HG03060 (cell line): ENCODE measurements at regions not wholly inside any gene's neighbourhood (a gene's known extent, or its start where the extent isn't known, plus 50 kb on each side); places are given as distances from the start of the nearest gene placed in this dataset.

ENCODE experiments used
- ATAC-seq: cut with Tn5 transposase; IDR thresholded peaks from one replicate; pipeline ENCODE4 v1.9.1; 2021; ENCODE audit warnings: low read depth, moderate number of reproducible peaks; ENCODE audit not compliant: unreplicated experiment

DNA sequence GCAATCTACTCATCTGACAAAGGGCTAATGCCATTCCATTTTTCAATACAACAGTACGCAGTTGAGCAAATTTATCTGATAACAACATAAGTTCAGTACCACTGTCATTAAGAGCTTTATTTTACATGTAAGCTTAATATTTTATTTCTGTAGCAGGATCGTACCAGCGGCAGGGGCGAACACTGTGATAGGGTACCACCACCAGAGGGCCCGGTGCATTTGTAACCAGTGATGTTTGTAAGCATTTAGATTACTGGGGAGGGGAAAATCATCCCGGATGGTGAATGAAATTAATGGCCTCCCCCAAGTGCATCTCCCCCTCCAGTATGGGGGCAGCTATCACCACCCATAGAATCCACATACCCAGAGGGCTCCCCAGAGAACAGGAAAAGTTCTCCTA lies 179.0 kb downstream of the ADGRA3 start:
- no peak for ATAC-seq

DNA sequence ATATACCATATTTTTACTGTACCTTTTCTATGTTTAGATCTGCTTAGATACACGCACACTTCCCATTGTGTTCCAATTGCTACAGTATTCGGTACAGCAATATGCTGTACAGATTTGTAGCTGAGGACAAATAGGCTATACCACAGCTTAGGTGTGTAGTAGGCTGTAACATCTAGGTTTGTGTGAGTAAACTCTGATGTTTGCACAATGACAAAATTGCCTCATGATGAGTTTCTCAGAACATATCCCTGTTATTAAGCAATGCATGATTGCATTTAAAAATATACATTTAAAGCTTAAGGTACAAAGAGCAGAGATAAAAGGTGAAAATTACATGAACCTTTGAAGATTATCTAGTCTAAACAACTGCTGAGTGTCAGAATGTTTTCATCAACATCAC lies 181.7 kb downstream of the ADGRA3 start:
- no peak for ATAC-seq

DNA sequence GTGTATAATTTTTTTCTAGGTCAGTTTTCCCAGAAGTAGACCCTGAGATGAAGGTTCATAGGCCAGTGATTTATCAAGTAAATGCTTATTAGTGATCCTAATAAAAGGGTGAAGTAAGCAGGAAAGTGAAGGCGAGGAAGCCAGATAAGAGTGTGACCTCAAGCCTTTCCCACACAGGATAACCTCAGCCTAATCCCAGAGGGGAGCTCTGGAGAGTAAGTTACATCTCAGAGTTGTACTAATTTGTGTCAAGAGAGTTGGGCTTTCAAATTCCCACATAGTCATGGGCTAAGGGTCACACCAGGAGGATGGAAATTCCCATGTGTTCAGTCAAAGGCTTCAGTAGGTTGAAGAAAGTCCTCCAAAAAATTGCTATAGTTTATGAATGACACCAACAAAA lies 191.4 kb downstream of the ADGRA3 start:
- no peak for ATAC-seq

DNA sequence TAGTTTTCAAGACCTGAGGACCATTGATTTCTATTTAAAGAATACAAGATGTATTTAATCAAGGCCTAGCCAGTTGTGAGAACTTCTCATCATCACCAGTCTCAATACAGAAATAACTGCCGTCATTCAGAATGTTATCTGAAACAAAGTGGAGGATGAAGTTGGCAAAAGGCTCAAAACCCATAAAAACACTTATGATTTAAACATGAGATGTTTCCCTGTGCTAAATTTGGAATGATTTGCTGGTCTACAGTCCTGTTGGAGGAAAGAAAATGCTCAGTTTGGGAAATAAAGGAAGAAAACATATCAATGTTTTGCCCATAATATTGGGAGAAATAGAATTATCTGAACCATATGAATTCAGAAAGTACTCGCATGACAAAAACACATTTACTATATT lies 192.2 kb downstream of the ADGRA3 start:
- ATAC-seq: no peak

DNA sequence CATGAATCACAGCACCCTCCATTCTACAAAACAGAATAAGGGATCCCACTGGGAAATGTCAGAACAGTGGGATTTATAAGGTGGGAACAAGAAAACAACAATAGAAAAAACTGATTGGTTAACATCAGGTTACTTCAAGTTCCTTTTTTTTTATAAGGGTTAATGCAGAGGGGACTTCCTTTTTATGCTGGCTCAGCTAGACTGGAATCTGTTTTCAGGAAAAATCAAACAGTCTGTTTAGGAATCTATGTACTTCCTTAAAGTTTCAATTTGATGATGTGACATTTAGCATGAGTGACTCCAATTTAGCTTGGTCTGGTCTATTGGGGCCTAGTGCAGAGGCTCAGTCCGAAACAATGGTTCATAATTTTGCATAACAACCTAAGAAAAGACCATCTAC lies 192.9 kb downstream of the ADGRA3 start:
- ATAC-seq: no peak

DNA sequence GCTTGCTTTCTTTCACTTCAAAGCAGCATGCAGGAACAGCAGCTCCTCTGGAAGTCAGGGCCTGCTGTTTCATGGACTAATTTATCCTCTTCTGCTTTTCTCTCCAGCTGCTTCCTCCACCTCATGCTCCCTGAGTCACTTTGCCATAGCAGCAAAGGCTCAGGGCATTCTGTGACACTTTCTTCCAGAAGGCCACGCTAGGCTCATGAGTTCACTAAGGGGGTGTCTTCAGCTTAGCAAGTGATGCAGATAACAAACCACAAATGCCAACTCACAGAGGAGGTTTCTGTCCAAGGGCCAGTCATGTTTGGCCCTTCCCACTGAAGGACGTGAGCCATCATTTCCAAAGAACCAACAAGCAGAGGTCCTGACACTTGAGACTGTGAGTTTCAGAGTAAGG lies 200.2 kb downstream of the ADGRA3 start:
- ATAC-seq: no peak

DNA sequence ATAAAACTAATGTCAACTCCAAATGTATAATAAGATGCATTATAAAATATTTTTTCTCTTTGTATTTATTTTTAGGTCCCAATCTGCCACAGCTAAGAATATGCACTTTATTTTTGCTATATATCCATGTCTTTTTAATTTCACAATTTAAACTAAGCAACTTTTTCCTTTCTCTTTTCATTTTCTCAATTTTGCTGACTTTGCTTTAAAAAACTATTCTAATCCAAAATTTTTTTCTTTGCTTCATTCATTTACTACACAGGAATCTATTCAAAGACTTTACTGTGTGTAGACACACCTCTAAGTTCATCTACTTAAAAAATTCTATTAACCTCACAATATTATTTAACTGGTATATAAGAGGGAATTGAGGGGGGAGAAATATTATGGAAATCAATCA lies 201.9 kb downstream of the ADGRA3 start:
- no peak for ATAC-seq

DNA sequence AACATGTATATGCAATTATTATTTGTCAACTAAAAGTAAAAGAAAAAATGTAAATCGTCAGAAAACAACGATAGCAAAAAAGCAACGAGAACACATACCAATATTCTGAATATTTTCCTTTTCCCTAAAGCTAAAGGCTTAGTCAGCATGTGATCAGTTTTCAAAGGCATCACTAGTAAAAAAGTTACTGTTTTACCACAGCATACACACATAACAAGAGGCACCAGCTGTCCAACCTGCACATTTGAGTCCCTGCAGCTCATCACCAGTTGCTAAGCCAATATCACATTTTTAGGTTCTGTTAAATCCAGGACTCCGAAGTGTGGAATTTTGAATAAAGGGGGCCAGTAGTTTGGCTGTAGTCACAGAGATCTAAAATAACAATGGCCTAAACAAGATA lies 203.8 kb downstream of the ADGRA3 start:
- no peak for ATAC-seq

DNA sequence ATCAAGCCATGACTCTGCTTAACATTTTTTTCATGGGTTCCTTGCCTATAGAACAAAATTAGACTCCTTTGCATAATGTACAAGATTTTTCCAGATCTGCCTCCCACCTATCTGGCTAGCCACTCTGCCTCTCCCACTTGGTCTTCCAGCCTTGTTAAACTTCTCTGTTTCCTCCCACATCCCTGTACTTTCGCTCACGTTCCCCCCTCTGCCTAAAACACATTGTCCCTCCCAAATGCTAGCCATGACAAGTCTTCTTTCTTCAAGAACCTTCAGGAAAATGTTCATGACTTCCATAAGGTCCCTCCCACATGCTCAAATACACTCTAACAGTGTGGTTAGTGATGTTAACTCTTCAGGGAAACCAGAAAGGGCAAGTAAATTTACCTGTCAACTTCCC lies 214.6 kb downstream of the ADGRA3 start:
- ATAC-seq: no peak

DNA sequence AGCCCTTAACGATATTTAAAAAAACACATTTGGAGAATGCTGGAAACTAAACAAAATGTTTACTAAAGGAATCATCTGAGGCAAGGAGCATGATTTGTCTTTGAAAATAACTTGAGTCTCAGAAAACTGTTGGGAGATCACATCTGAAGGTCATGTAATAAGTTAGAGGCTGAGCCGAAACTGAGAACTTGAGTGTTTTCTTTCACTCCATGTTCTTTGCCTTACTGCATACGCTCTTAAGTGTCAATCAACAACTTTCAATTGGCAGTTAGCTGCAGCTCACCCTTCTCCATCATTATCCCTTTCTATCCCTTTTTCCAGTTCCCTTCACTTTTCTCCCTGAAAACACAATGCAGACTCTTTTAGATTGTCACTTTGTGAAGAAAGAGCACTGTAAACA lies 216.2 kb downstream of the ADGRA3 start:
- no peak for ATAC-seq

DNA sequence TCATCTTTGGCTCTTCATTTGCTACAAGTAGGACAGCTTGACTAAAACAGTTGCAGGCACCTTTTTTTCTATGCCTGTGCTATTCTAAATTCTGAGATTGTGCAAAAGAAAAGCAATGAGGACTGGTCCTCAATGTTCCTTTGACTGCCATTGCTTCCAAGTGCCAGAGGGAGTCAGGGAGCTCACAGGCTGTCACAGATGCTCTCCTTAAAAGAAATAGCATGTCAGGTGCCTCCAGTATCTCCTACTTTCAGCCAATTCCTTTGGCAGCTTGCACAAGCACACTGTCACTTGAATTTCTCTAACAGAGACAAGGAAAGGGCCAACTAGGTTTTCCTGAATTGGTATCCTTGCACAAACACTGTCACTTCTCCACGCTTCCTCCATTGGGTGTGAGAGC lies 228.2 kb downstream of the ADGRA3 start:
- ATAC-seq: no peak

DNA sequence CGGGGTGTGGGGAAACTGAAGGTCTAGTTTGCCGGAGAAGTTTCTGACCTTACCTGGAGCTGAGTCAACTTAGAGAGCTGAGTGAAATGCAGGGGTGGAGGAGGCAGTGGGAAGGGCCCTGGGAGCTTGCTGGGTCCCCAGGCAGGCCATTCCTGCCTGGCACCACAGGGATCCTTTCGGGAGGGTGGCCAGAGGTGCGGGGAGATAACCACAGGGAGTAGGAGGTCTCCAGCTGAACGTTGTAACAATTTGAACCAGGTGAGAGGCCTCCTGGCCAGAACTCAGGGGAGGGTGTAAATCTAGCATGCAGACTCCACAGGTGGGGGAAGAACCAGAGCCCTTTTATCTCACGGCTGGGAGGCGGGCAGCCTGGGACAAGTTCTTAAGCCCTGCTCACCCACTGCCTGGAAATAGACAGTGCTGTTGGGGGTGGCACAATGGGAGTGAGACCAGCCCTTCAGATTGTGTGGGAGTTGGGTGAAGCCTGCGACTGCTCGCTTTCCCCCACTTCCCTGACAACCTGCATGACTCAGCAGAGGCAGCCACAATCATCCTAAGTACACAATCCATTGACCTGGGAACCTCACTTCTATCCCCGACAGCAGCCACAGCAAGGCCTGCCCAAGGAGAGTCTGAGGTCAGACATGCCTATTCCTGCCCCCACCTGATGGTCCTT lies 247.4 kb downstream of the ADGRA3 start:
- no peak for ATAC-seq

DNA sequence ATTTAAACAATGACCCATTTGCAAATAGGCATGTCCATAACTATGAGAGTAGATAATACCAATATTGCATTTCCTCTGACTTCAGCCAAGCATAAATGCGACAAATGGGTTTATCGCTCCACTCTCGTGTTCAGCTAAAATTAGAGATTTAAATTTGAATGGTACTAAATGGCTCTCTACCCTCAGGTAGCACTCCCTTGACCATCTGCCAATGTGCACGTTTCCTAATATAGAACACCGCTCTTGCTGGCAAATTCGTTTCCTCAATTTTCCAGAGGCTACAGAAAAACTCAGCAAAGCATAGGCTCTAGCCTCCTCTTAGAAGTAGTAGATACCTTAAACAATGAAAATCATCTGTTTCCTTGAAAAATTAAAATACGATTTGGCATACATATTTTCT lies 251.6 kb downstream of the ADGRA3 start:
- ATAC-seq: no peak

DNA sequence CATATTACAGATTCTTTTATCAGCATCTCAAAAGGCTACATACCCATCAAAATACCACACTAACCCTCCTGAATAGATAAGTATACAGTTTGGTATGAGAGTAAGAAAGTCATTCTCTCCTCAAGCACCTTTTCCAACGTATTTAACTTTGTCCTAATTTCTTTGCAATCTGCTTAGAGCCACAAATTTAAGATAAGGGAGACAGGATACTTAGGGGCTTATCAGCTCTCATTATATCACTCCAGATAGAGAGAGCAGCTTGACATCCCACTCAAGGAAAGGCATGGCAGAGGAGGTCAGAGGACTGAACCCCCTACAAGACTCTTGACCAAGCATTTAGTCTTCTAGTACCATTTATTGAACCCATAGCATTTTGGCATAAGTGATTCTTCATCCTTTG lies 262.4 kb downstream of the ADGRA3 start:
- no peak for ATAC-seq

DNA sequence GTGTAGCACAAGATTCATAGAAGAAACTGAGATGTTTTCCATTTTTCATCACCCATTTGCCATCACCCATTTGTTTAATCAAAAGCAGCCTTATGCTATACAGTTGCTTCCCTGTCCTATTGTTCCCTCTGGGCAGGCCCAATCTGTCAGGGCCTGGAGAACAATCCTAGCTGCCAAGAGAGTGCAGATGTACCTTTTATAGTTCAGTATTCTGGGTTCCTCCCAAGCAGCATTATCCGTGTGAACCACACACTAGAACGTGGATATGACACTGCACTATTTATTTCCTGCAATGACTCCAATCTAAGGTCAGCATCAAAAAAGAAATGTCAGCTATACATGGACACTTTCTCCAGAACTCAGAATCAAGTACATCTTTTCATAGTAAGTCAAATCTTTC lies 269.0 kb downstream of the ADGRA3 start:
- ATAC-seq: no peak

DNA sequence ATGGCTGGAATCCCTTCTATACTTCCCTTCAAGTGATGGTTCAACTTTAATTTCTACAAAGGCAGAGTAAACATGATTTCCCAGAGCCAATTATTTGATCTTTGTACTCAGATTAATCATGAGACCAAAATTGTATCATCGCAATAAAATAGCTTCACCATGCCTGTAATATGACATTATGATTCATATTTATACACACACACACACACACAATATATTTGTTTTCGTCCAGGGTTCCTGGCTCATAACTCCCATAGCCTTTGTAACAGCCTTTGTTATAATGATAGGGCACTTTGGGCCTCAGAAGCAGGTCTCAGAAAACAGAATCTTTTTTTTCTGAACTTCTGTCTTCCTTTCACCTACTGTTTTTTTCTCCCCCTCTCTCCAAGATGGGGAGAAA lies 270.6 kb downstream of the ADGRA3 start:
- no peak for ATAC-seq

DNA sequence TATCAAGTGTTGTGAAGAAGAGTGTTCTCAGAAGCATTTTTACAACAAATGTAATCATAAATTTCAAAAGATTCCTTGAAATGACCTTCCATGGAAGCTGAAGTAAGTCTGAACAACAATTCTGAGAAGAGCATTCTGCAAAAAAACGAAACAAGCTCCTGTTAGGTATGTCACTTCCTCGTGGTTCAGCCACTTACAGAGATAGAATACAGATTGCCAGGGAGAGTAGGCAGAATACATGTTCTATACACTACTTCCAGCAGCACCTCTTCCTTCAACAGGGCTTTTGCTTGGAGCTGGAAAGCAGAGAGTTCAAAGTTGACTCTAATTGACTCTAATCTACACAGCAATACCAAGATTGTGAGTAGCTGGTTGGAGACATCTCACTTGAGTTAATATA lies 274.5 kb downstream of the ADGRA3 start:
- ATAC-seq: no peak

DNA sequence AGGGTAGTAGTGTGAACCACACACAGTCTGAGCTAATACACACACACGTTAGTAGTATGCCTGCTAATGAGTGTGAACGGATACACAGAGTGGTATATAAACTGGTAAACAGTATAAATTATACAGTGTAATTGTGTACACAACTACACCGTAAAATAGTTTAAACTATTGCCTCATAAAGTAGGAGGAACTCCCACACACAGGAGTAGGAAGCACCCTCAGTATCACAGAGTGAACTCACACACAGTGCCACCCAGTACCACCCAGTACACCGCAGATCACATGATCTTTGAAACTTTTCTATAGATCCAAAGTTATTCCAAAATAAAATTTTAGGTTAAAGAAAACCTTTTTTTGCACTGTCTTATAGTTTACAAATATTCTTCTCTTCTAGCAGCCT lies 275.1 kb downstream of the ADGRA3 start:
- no peak for ATAC-seq

DNA sequence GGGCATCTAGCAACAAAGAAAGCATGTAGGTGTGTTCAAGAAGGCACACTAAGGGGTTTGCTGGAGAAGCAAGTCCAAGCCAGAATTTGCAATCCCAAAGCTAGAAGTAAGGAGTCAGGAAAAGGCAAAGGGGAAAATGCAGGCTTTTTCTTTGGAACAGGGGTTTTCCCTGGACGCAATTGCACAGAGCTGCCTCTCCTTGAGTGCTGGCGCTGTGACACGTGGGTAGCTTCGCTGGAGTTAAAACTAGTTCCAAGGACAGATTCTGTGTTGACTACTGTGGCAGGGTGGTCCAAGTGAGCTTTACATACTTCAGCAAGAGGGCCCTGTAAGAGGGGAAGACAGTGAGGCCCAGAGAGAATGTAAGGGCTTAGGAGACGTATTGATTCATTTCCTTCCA lies 277.1 kb downstream of the ADGRA3 start:
- no peak for ATAC-seq

DNA sequence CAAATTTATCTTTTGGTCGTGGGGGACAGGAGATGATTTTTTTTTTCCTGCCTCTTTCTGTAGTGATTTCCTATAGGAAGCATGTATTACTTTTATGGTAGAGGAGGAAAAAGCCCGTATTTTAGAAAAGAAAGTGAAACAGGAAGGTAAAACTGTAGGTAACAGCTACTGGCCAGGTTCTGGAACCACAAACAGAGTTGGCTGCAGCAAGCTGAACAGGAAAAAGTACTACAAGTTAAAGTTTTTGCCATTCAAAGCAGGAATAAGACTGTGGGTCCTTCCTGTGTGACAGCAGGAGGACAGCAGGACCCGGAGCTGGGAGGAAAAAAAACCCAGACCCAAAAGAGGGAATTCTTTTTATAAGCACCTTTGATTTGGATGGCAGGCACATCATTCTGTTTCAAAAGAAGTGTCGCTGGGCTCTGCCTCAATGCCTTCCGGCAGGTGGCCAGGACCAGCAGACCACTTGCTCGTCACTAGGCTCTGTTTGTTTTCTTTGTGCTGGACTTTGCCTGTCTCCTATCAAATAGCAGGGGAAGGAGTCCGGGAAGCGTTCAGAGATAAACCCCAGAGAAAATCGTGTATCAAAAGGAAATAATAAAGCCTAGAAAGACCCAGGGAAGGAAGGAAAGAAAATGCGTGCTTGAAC lies 277.9 kb downstream of the ADGRA3 start:
- no peak for ATAC-seq

DNA sequence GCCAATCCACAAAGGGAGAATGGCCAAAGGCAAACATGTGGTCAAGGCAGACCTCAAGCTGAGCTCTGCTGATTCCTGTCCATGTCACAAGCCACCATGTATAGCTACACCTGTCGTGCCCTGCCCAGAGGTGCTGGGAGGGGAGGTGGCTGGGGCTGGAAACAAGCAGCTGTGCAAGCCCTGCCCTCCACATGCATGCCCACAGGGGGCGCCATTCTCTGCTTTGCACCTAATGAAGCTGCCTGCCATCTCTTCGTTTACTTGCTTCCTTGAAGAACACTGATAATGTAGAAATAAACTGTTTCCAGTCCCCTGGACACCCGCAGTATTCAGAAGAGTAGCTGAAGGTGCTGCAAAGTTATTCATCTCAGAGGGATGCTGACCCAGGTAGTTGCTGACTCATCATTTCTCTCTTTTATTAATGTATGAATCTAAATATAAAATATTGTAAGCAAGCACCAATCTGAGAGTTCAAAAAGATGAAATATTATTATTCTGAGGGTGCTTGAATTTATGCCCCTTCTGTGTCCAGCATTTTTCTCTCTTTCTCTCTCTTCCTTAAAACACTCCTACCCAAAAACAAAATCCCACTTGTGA lies 278.6 kb downstream of the ADGRA3 start:
- ATAC-seq: no peak

DNA sequence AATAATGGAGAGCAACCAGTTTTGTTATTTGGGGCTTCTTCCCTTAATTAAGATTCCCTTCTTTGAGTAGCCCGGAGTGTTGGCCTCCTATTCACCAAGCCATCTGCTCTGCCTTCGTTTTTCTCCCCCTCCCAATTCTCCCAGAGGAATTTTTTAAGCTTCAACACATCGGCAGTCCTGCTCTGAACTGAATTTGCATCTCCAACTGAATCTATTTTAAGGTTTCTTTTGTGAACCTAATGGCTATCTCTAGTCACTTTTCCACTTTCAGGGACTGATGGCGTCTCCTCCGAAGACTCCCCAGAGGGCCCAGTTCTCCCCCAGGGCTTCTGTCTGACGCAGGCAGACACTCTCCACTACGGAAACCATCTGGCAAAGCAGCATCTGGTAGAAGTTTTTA lies 280.2 kb downstream of the ADGRA3 start:
- no peak for ATAC-seq
